NCI-H526 treated with DMSO at 0.1 percent for 48 hours (cell line): ENCODE measurements at regions not wholly inside any gene's neighbourhood (a gene's known extent, or its start where the extent isn't known, plus 50 kb on each side); places are given as distances from the start of the nearest gene placed in this dataset.

Source experiments
- DNase-seq: peaks from one replicate; lab custom pipeline; 2025; lab: John Stamatoyannopoulos, UW

GRCh38 chr20:60581606-60582115, 623.4 kb downstream of the CDH26 start:
- DNase-seq: no peak

GRCh38 chr20:60583741-60584140, 625.5 kb downstream of the CDH26 start:
- DNase-seq: no peak

- no peak for DNase-seq
These were observed 626.0 kb downstream of the CDH26 start for GRCh38 chr20:60584221-60584620.

- no peak for DNase-seq
These were observed 627.4 kb downstream of the CDH26 start for GRCh38 chr20:60585651-60586050.

- DNase-seq: no peak
These were observed 628.2 kb downstream of the CDH26 start for GRCh38 chr20:60586269-60587050.

GRCh38 chr20:60587986-60588385, 629.8 kb downstream of the CDH26 start:
- no peak for DNase-seq

GRCh38 chr20:60589623-60590022, 631.4 kb downstream of the CDH26 start:
- no peak for DNase-seq

GRCh38 chr20:60591172-60591799, 633.1 kb downstream of the CDH26 start:
- no peak for DNase-seq

GRCh38 chr20:60598528-60598927, 640.3 kb downstream of the CDH26 start:
- no peak for DNase-seq

- DNase-seq: no peak
These were observed 641.2 kb downstream of the CDH26 start for GRCh38 chr20:60599381-60599780.

GRCh38 chr20:60600036-60600435, 641.8 kb downstream of the CDH26 start:
- no peak for DNase-seq

- no peak for DNase-seq
These were observed 628.0 kb upstream of the CDH4 start for GRCh38 chr20:60624066-60624465.

- DNase-seq: no peak
These were observed 624.1 kb upstream of the CDH4 start for GRCh38 chr20:60627751-60628565.

- DNase-seq: no peak
These were observed 623.3 kb upstream of the CDH4 start for GRCh38 chr20:60628749-60629148.

GRCh38 chr20:60629206-60629605, 622.9 kb upstream of the CDH4 start:
- DNase-seq: no peak

- DNase-seq: no peak
These were observed 621.5 kb upstream of the CDH4 start for GRCh38 chr20:60630609-60631008.

GRCh38 chr20:60631585-60632287, 620.3 kb upstream of the CDH4 start:
- no peak for DNase-seq

- no peak for DNase-seq
These were observed 619.4 kb upstream of the CDH4 start for GRCh38 chr20:60632391-60633262.

GRCh38 chr20:60634491-60635172, 617.4 kb upstream of the CDH4 start:
- no peak for DNase-seq

- DNase-seq: no peak
These were observed 615.6 kb upstream of the CDH4 start for GRCh38 chr20:60636417-60636816.
